SK-N-SH treated with all-trans-retinoic acid at 6 μM for 48 hours (cell line): ENCODE measurements at regions not wholly inside any gene's neighbourhood (a gene's known extent, or its start where the extent isn't known, plus 50 kb on each side); places are given as distances from the start of the nearest gene placed in this dataset.

Experiments used
- ATAC-seq: fragments of 200-7000 bp; cut with Tn5 transposase; 3 replicates; pipeline ENCODE4 v1.9.1; 2020; ENCODE audit warnings: mild to moderate bottlenecking, moderate library complexity
- ARNTL ChIP-seq: fragments of 450-650 bp; formaldehyde crosslinking; IDR thresholded peaks from 2 replicates; pipeline ENCODE4 v1.5.0; 2020; ENCODE audit warnings: low read depth, mild to moderate bottlenecking, moderate library complexity, borderline replicate concordance
- BACH2 ChIP-seq: fragments of 250-450 bp; sonication (Bioruptor Pico); IDR thresholded peaks from 2 replicates; pipeline ENCODE4 v1.9.0; 2021; ENCODE audit warnings: mild to moderate bottlenecking, borderline replicate concordance
- CREB5 ChIP-seq: fragments of 250-450 bp; sonication (Bioruptor Pico); IDR thresholded peaks from 2 replicates; pipeline ENCODE4 v1.5.1; 2020; ENCODE audit warnings: low read depth, mild to moderate bottlenecking, moderate library complexity
- CSDC2 ChIP-seq: fragments of 250-450 bp; sonication (Bioruptor Pico); IDR thresholded peaks from 2 replicates; pipeline ENCODE4 v1.5.0; 2020; ENCODE audit warnings: mild to moderate bottlenecking, moderate library complexity
- ESRRG ChIP-seq: fragments of 250-450 bp; sonication (Bioruptor Pico); IDR thresholded peaks from 2 replicates; pipeline ENCODE4 v1.6.1; 2021; ENCODE audit warnings: mild to moderate bottlenecking
- GLIS3 ChIP-seq: fragments of 250-450 bp; sonication (Bioruptor Pico); IDR thresholded peaks from 2 replicates; pipeline ENCODE4 v1.5.0; 2020; ENCODE audit warnings: mild to moderate bottlenecking, moderate library complexity
- ISL1 ChIP-seq: fragments of 250-450 bp; sonication (Bioruptor Pico); IDR thresholded peaks from 2 replicates; pipeline ENCODE4 v2.1.2; 2022; ENCODE audit warnings: mild to moderate bottlenecking, moderate library complexity
- OSR1 ChIP-seq: fragments of 250-450 bp; sonication (Bioruptor Pico); IDR thresholded peaks from 2 replicates; pipeline ENCODE4 v1.8.0; 2022; ENCODE audit warnings: moderate library complexity, mild to moderate bottlenecking, inconsistent platforms
- PATZ1 ChIP-seq: fragments of 250-450 bp; sonication (Bioruptor Pico); IDR thresholded peaks from 2 replicates; pipeline ENCODE4 v1.8.0; 2020; ENCODE audit warnings: mild to moderate bottlenecking, moderate library complexity, borderline replicate concordance
- POU6F1 ChIP-seq: fragments of 250-450 bp; sonication (Bioruptor Pico); IDR thresholded peaks from 2 replicates; pipeline ENCODE4 v1.8.0; 2021; ENCODE audit warnings: low read depth, mild to moderate bottlenecking, moderate library complexity, borderline replicate concordance
- PPARA ChIP-seq: fragments of 250-450 bp; sonication (Bioruptor Pico); IDR thresholded peaks from 2 replicates; pipeline ENCODE4 v1.5.0; 2020; ENCODE audit warnings: mild to moderate bottlenecking, borderline replicate concordance
- RARB ChIP-seq: fragments of 250-450 bp; sonication (Bioruptor Pico); IDR thresholded peaks from 2 replicates; pipeline ENCODE4 v1.8.0; 2021; ENCODE audit warnings: mild to moderate bottlenecking, moderate library complexity
- SNAI2 ChIP-seq: fragments of 250-450 bp; sonication (Bioruptor Pico); IDR thresholded peaks from 2 replicates; pipeline ENCODE4 v1.5.0; 2020; ENCODE audit warnings: mild to moderate bottlenecking, moderate library complexity
- TOX ChIP-seq: fragments of 250-450 bp; sonication (Bioruptor Pico); IDR thresholded peaks from 2 replicates; pipeline ENCODE4 v1.8.0; 2021; ENCODE audit warnings: mild to moderate bottlenecking, moderate library complexity, borderline replicate concordance
- TSHZ2 ChIP-seq: fragments of 250-450 bp; sonication (Bioruptor Pico); IDR thresholded peaks from 2 replicates; pipeline ENCODE4 v1.5.0; 2020; ENCODE audit warnings: mild to moderate bottlenecking, moderate library complexity
- ZC3H10 ChIP-seq: fragments of 250-450 bp; sonication (Bioruptor Pico); IDR thresholded peaks from 2 replicates; pipeline ENCODE4 v1.5.1; 2021; ENCODE audit warnings: mild to moderate bottlenecking, moderate library complexity
- ZFP3 ChIP-seq: fragments of 250-450 bp; sonication (Bioruptor Pico); IDR thresholded peaks from 2 replicates; pipeline ENCODE4 v1.5.0; 2020; ENCODE audit warnings: mild to moderate bottlenecking, moderate library complexity
- ZFP30 ChIP-seq: fragments of 450-650 bp; formaldehyde crosslinking; IDR thresholded peaks from 2 replicates; pipeline ENCODE4 v1.5.0; 2022; ENCODE audit warnings: mild to moderate bottlenecking, moderate library complexity
- ZNF565 ChIP-seq: fragments of 450-650 bp; formaldehyde crosslinking; conservative IDR thresholded peaks from 2 replicates; pipeline ENCODE4 v1.5.0; 2020; ENCODE audit warnings: low read depth, mild to moderate bottlenecking, moderate library complexity
- ZNF70 ChIP-seq: fragments of 450-650 bp; formaldehyde crosslinking; IDR thresholded peaks from 2 replicates; pipeline ENCODE4 v1.5.0; 2020; ENCODE audit warnings: mild to moderate bottlenecking, moderate library complexity
- ZNF8 ChIP-seq: fragments of 450-650 bp; formaldehyde crosslinking; IDR thresholded peaks from 2 replicates; pipeline ENCODE4 v1.5.0; 2020; ENCODE audit warnings: mild to moderate bottlenecking, moderate library complexity

GRCh38 chr11:100525197-100525596 is 161.9 kb upstream of the ARHGAP42 start:
- no peak for TF ChIP-seq POU6F1
- TF ChIP-seq TSHZ2 (CRISPR knock-in tag): no peak
- TF ChIP-seq CSDC2 (CRISPR knock-in tag): no peak
- no peak for TF ChIP-seq PATZ1 (CRISPR knock-in tag)
- no peak for TF ChIP-seq ESRRG
- TF ChIP-seq ZC3H10: no peak
- no peak for TF ChIP-seq RARB (CRISPR knock-in tag)
- no peak for TF ChIP-seq GLIS3
- TF ChIP-seq ZNF8 (CRISPR knock-in tag): no peak
- TF ChIP-seq PPARA (CRISPR knock-in tag): no peak
- no peak for TF ChIP-seq ISL1 (CRISPR knock-in tag)
- no peak for TF ChIP-seq ZNF565 (CRISPR knock-in tag)
- TF ChIP-seq TOX: no peak
- no peak for TF ChIP-seq ZFP30 (CRISPR knock-in tag)
- no peak for TF ChIP-seq SNAI2 (CRISPR knock-in tag)
- TF ChIP-seq CREB5 (CRISPR knock-in tag): no peak
- TF ChIP-seq ZNF70 (CRISPR knock-in tag): no peak
- no peak for TF ChIP-seq ZFP3
- TF ChIP-seq, all 23 proteins: peak for 0
- ATAC-seq: no peak

GRCh38 chr11:100525635-100526034 is 161.5 kb upstream of the ARHGAP42 start:
- no peak for ATAC-seq

More at GRCh38 chr11:100525635-100526034, 161.5 kb upstream of the ARHGAP42 start:
- TF ChIP-seq PATZ1 (CRISPR knock-in tag): no peak
- TF ChIP-seq ARNTL (CRISPR knock-in tag): no peak
- TF ChIP-seq BACH2 (CRISPR knock-in tag): no peak
- TF ChIP-seq ISL1 (CRISPR knock-in tag): no peak
- no peak for TF ChIP-seq TSHZ2 (CRISPR knock-in tag)
- TF ChIP-seq OSR1 (CRISPR knock-in tag): no peak
- TF ChIP-seq ZNF565 (CRISPR knock-in tag): no peak
- no peak for TF ChIP-seq ZFP3
- TF ChIP-seq CSDC2 (CRISPR knock-in tag): no peak
- TF ChIP-seq POU6F1: no peak
- TF ChIP-seq TOX: no peak
- TF ChIP-seq, all 23 proteins: peak for 0
